Calu3 (cell line): ENCODE measurements at regions not wholly inside any gene's neighbourhood (a gene's known extent, or its start where the extent isn't known, plus 50 kb on each side); places are given as distances from the start of the nearest gene placed in this dataset.

Experiments used
- BruUV-seq: library from RNA; stranded (reverse); fragments of 400-500 nt; replicated peaks from 2 replicates; lab custom pipeline; 2021; lab: Mats Ljungman, UMichigan
- CTCF ChIA-PET: fragments of 300-600 bp; sonication (Branson Sonifier 250); formaldehyde crosslinking; loops from one replicate; lab custom pipeline; 2022; ENCODE audit warnings: antibody characterized with exemption; lab: Charles Lee
- DNase-seq: peaks from one replicate; pipeline ENCODE4 v3.0.0; 2022
- H3K27ac Mint-ChIP-seq: one replicate; pipeline ENCODE4 v1.8.0; 2022; ENCODE audit warnings: mixed read lengths; ENCODE audit not compliant: unreplicated experiment
- H3K27me3 Mint-ChIP-seq: one replicate; pipeline ENCODE4 v1.8.0; 2022; ENCODE audit warnings: mixed read lengths; ENCODE audit not compliant: unreplicated experiment
- H3K36me3 Mint-ChIP-seq: one replicate; pipeline ENCODE4 v1.8.0; 2022; ENCODE audit warnings: mild to moderate bottlenecking, moderate library complexity, mixed read lengths; ENCODE audit not compliant: insufficient read depth, unreplicated experiment
- H3K4me1 Mint-ChIP-seq: one replicate; pipeline ENCODE4 v1.8.0; 2022; ENCODE audit warnings: mild to moderate bottlenecking, low read depth, mixed read lengths; ENCODE audit not compliant: unreplicated experiment
- H3K4me3 Mint-ChIP-seq: one replicate; pipeline ENCODE4 v1.8.0; 2022; ENCODE audit warnings: mild to moderate bottlenecking, low read depth, moderate library complexity, mixed read lengths; ENCODE audit not compliant: unreplicated experiment
- H3K9me3 Mint-ChIP-seq: one replicate; pipeline ENCODE4 v1.8.0; 2022; ENCODE audit warnings: low read depth, mixed read lengths; ENCODE audit not compliant: unreplicated experiment
- CTCF ChIP-seq: fragments of 200-600 bp; IDR thresholded peaks from one replicate; pipeline ENCODE4 v1.8.0; 2022; ENCODE audit warnings: antibody characterized with exemption; ENCODE audit not compliant: unreplicated experiment
- intact Hi-C: fragments of 100-400 bp; cut with micrococcal nuclease; formaldehyde crosslinking; loops from one replicate; pipeline ENCODE4 v1.10.0; 2022; ENCODE audit not compliant: unreplicated experiment

- Mint-ChIP-seq H3K36me3 (no peaks in the 10 kb centered on the region), H3K27ac (no peak overlapping the region)
- no TSS peak for BruUV-seq
Measured at GRCh38 chr4:152072906-152073305, 312.1 kb upstream of the GATB start.

GRCh38 chr4:152072001-152072485, 311.2 kb upstream of the GATB start:
- no peaks in the 10 kb centered on the region for H3K9me3 Mint-ChIP-seq
- no peak overlapping the region for H3K27ac Mint-ChIP-seq
- H3K4me3 Mint-ChIP-seq, result no peak overlapping the region
- no peaks in the 10 kb centered on the region for H3K4me1 Mint-ChIP-seq
- CTCF ChIA-PET, result no interaction called here
- peaks cover 32% of the 10 kb centered on the region for H3K27me3 Mint-ChIP-seq
- no peak for DNase-seq
- H3K36me3 Mint-ChIP-seq, result no peaks in the 10 kb centered on the region
- no peak for TF ChIP-seq CTCF
- BruUV-seq, result no TSS peak
- intact Hi-C loops, result no loop called here

More at GRCh38 chr4:152072906-152073305, 312.1 kb upstream of the GATB start:
- intact Hi-C loops, result no loop called here
- CTCF ChIA-PET, result no interaction called here
- DNase-seq, result no peak
- no peak for TF ChIP-seq CTCF
- H3K9me3 Mint-ChIP-seq, result no peaks in the 10 kb centered on the region
- H3K27me3 Mint-ChIP-seq, result peaks cover 23% of the 10 kb centered on the region
- no peaks in the 10 kb centered on the region for H3K4me1 Mint-ChIP-seq
- no peak overlapping the region for H3K4me3 Mint-ChIP-seq

GRCh38 chr4:152070854-152071253, 310.0 kb upstream of the GATB start:
- TF ChIP-seq CTCF, result no peak
- H3K4me1 Mint-ChIP-seq, result no peaks in the 10 kb centered on the region
- intact Hi-C loops, result no loop called here
- H3K9me3 Mint-ChIP-seq, result no peaks in the 10 kb centered on the region
- H3K27ac Mint-ChIP-seq, result no peak overlapping the region
- H3K27me3 Mint-ChIP-seq, result peaks cover 41% of the 10 kb centered on the region
- CTCF ChIA-PET, result no interaction called here
- no TSS peak for BruUV-seq
- no peak overlapping the region for H3K4me3 Mint-ChIP-seq
- DNase-seq, result no peak
- H3K36me3 Mint-ChIP-seq, result no peaks in the 10 kb centered on the region

GRCh38 chr4:152068866-152069265, 308.1 kb upstream of the GATB start:
- BruUV-seq, result no TSS peak
- intact Hi-C loops, result no loop called here
- Mint-ChIP-seq H3K4me3 (no peak overlapping the region), H3K9me3 (no peaks in the 10 kb centered on the region), H3K27me3 (peaks cover 46% of the 10 kb centered on the region), H3K27ac (no peak overlapping the region), H3K36me3 (no peaks in the 10 kb centered on the region), H3K4me1 (no peaks in the 10 kb centered on the region)
- CTCF ChIA-PET, result no interaction called here
- no peak for DNase-seq
- TF ChIP-seq CTCF, result no peak
